ENCODE measurements at regions not wholly inside any gene's neighbourhood (a gene's known extent, or its start where the extent isn't known, plus 50 kb on each side); places are given as distances from the start of the nearest gene placed in this dataset.

DNA sequence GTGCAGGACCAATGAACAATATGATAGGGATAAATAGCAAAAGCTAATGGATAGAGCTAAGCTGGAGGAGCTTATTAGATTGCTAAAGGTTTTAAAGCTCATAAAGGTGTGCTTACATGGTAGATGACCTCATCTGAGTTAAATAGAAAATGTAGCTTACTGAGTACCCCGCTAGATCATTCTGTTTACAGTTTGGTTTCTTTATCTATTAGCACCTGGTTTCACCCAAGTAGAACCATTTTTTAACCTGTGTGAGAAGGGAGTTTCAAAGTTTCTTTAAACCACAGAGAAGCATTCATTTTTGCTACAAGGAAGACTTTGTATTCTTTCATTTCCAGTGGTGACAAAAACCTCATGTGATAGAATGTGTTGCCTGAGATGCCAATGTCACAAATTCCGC lies 1778.0 kb downstream of the LRRC4C start:
- TF ChIP-seq FOSL2 (CRISPR knock-in tag; IDR thresholded peaks at IDR 0.05) (no peak), PBX3 (CRISPR knock-in tag; IDR thresholded peaks at IDR 0.05; ENCODE audit: borderline replicate concordance) (no peak), CREB1 (IDR thresholded peaks at IDR 0.05) (no peak), CREB1 (CRISPR knock-in tag; IDR thresholded peaks at IDR 0.05) (no peak), ZNF772 (CRISPR knock-in tag; IDR thresholded peaks at IDR 0.05) (no peak), ZNF335 (CRISPR knock-in tag; IDR thresholded peaks at IDR 0.05) (no peak), POLR2AphosphoS5 (IDR thresholded peaks at IDR 0.05; ENCODE audit: low read depth, low read length) (no peak), ZNF737 (CRISPR knock-in tag; IDR thresholded peaks at IDR 0.05; ENCODE audit: borderline replicate concordance) (no peak)
- TF ChIP-seq, protein P1, sequence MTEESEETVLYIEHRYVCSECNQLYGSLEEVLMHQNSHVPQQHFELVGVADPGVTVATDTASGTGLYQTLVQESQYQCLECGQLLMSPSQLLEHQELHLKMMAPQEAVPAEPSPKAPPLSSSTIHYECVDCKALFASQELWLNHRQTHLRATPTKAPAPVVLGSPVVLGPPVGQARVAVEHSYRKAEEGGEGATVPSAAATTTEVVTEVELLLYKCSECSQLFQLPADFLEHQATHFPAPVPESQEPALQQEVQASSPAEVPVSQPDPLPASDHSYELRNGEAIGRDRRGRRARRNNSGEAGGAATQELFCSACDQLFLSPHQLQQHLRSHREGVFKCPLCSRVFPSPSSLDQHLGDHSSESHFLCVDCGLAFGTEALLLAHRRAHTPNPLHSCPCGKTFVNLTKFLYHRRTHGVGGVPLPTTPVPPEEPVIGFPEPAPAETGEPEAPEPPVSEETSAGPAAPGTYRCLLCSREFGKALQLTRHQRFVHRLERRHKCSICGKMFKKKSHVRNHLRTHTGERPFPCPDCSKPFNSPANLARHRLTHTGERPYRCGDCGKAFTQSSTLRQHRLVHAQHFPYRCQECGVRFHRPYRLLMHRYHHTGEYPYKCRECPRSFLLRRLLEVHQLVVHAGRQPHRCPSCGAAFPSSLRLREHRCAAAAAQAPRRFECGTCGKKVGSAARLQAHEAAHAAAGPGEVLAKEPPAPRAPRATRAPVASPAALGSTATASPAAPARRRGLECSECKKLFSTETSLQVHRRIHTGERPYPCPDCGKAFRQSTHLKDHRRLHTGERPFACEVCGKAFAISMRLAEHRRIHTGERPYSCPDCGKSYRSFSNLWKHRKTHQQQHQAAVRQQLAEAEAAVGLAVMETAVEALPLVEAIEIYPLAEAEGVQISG (CRISPR knock-in tag; IDR thresholded peaks at IDR 0.05) = no peak
- TF ChIP-seq, protein P2, sequence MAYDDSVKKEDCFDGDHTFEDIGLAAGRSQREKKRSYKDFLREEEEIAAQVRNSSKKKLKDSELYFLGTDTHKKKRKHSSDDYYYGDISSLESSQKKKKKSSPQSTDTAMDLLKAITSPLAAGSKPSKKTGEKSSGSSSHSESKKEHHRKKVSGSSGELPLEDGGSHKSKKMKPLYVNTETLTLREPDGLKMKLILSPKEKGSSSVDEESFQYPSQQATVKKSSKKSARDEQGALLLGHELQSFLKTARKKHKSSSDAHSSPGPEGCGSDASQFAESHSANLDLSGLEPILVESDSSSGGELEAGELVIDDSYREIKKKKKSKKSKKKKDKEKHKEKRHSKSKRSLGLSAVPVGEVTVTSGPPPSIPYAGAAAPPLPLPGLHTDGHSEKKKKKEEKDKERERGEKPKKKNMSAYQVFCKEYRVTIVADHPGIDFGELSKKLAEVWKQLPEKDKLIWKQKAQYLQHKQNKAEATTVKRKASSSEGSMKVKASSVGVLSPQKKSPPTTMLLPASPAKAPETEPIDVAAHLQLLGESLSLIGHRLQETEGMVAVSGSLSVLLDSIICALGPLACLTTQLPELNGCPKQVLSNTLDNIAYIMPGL (CRISPR knock-in tag; IDR thresholded peaks at IDR 0.05; ENCODE audit: borderline replicate concordance in 1 of 2, low read depth in 1 of 2) = no peak
- TF ChIP-seq, protein P3, sequence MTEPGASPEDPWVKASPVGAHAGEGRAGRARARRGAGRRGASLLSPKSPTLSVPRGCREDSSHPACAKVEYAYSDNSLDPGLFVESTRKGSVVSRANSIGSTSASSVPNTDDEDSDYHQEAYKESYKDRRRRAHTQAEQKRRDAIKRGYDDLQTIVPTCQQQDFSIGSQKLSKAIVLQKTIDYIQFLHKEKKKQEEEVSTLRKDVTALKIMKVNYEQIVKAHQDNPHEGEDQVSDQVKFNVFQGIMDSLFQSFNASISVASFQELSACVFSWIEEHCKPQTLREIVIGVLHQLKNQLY (CRISPR knock-in tag; IDR thresholded peaks at IDR 0.05) = no peak
